GM18868 (cell line): ENCODE measurements at regions not wholly inside any gene's neighbourhood (a gene's known extent, or its start where the extent isn't known, plus 50 kb on each side); places are given as distances from the start of the nearest gene placed in this dataset.

Experiments used
- ATAC-seq: cut with Tn5 transposase; IDR thresholded peaks from one replicate; pipeline ENCODE4 v1.9.1; 2021; ENCODE audit warnings: mild to moderate bottlenecking, moderate library complexity; ENCODE audit not compliant: unreplicated experiment

GRCh38 chr10:10204415-10204814, 813.3 kb upstream of the CELF2 start:
- ATAC-seq = no peak

- no peak for ATAC-seq
These were observed 811.8 kb upstream of the CELF2 start for GRCh38 chr10:10205906-10206305.

GRCh38 chr10:10207538-10207937, 810.1 kb upstream of the CELF2 start:
- ATAC-seq = no peak

GRCh38 chr10:10208196-10208595, 809.5 kb upstream of the CELF2 start:
- ATAC-seq = no peak

GRCh38 chr10:10209167-10209566, 808.5 kb upstream of the CELF2 start:
- peak; percentile 75 for ATAC-seq

GRCh38 chr10:10211409-10211808, 806.3 kb upstream of the CELF2 start:
- no peak for ATAC-seq

GRCh38 chr10:10213237-10213636, 804.4 kb upstream of the CELF2 start:
- peak; percentile 53 for ATAC-seq

GRCh38 chr10:10222304-10222841, 795.3 kb upstream of the CELF2 start:
- ATAC-seq = no peak

- no peak for ATAC-seq
These were observed 794.5 kb upstream of the CELF2 start for GRCh38 chr10:10223131-10223530.

- ATAC-seq = no peak
These were observed 792.5 kb upstream of the CELF2 start for GRCh38 chr10:10225136-10225676.

GRCh38 chr10:10233229-10233628, 784.4 kb upstream of the CELF2 start:
- ATAC-seq = no peak

GRCh38 chr10:10235003-10235402, 782.7 kb upstream of the CELF2 start:
- ATAC-seq = no peak

- ATAC-seq = no peak
These were observed 770.1 kb upstream of the CELF2 start for GRCh38 chr10:10247585-10247984.

- no peak for ATAC-seq
These were observed 760.8 kb upstream of the CELF2 start for GRCh38 chr10:10256860-10257259.

GRCh38 chr10:10259013-10259412, 758.7 kb upstream of the CELF2 start:
- no peak for ATAC-seq

- ATAC-seq = no peak
These were observed 747.3 kb upstream of the CELF2 start for GRCh38 chr10:10270126-10271050.

GRCh38 chr10:10271639-10272192, 746.0 kb upstream of the CELF2 start:
- no peak for ATAC-seq

- no peak for ATAC-seq
These were observed 744.0 kb upstream of the CELF2 start for GRCh38 chr10:10273661-10274060.

- ATAC-seq = no peak
These were observed 737.8 kb upstream of the CELF2 start for GRCh38 chr10:10279906-10280305.

- ATAC-seq = no peak
These were observed 725.2 kb upstream of the CELF2 start for GRCh38 chr10:10292501-10292900.

- ATAC-seq = no peak
These were observed 724.6 kb upstream of the CELF2 start for GRCh38 chr10:10293041-10293440.

- no peak for ATAC-seq
These were observed 724.2 kb upstream of the CELF2 start for GRCh38 chr10:10293481-10293951.
